GM23338 (cell line): ENCODE measurements at regions not wholly inside any gene's neighbourhood (a gene's known extent, or its start where the extent isn't known, plus 50 kb on each side); places are given as distances from the start of the nearest gene placed in this dataset.

Experiments
- ATAC-seq: fragments of 200-7000 bp; cut with Tn5 transposase; 3 replicates; pipeline ENCODE4 v1.9.1; 2020
- DNase-seq: peaks from one replicate; pipeline ENCODE4 v3.0.0-alpha.2; 2015; ENCODE audit warnings: low spot score
- H2AFZ ChIP-seq: fragments of 200-600 bp; sonication (generic); 2 replicates; pipeline ENCODE4 v1.8.0; 2016; ENCODE audit warnings: antibody characterized with exemption, mild to moderate bottlenecking, moderate library complexity
- H3F3A ChIP-seq: fragments of 200-600 bp; sonication (generic); replicated peaks from 2 replicates; pipeline ENCODE4 v1.8.0; 2017; ENCODE audit warnings: antibody characterized with exemption, mixed run types, low read depth
- H3K27ac ChIP-seq: fragments of 200-600 bp; sonication (generic); 2 replicates; pipeline ENCODE4 v1.6.1; 2016; ENCODE audit warnings: low read depth
- H3K27me3 ChIP-seq: fragments of 200-600 bp; sonication (generic); 2 replicates; pipeline ENCODE4 v1.8.0; 2016; ENCODE audit warnings: mild to moderate bottlenecking, mixed run types, moderate library complexity; ENCODE audit not compliant: insufficient read depth
- H3K36me3 ChIP-seq: fragments of 200-600 bp; sonication (generic); 2 replicates; pipeline ENCODE4 v1.8.0; 2016; ENCODE audit warnings: mild to moderate bottlenecking; ENCODE audit not compliant: insufficient read depth
- H3K4me1 ChIP-seq: fragments of 200-600 bp; sonication (generic); 2 replicates; pipeline ENCODE4 v1.8.0; 2016; ENCODE audit warnings: mild to moderate bottlenecking, moderate library complexity; ENCODE audit not compliant: insufficient read depth
- H3K4me2 ChIP-seq: fragments of 200-600 bp; sonication (generic); 2 replicates; pipeline ENCODE4 v1.7.1; 2017; ENCODE audit warnings: mixed run types
- H3K4me3 ChIP-seq: fragments of 200-600 bp; sonication (generic); 2 replicates; pipeline ENCODE4 v1.6.1; 2016; ENCODE audit warnings: mixed run types
- H3K79me2 ChIP-seq: fragments of 200-600 bp; sonication (generic); replicated peaks from 2 replicates; pipeline ENCODE4 v1.8.0; 2017; ENCODE audit warnings: mild to moderate bottlenecking; ENCODE audit not compliant: insufficient read depth
- H3K9me2 ChIP-seq: fragments of 200-600 bp; sonication (generic); 2 replicates; pipeline ENCODE4 v1.8.0; 2017; ENCODE audit not compliant: insufficient read depth
- H4K20me1 ChIP-seq: fragments of 200-600 bp; sonication (generic); replicated peaks from 2 replicates; pipeline ENCODE4 v1.8.0; 2017; ENCODE audit warnings: mild to moderate bottlenecking; ENCODE audit not compliant: insufficient read depth
- H3K27ac Mint-ChIP-seq: 2 replicates; pipeline ENCODE4 v1.8.0; 2020; ENCODE audit warnings: inconsistent platforms, mild to moderate bottlenecking, moderate library complexity, mixed read lengths
- H3K27me3 Mint-ChIP-seq: 3 replicates; pipeline ENCODE4 v1.8.0; 2022; ENCODE audit warnings: low read depth, mild to moderate bottlenecking, moderate library complexity, mixed read lengths, inconsistent platforms; ENCODE audit not compliant: insufficient read depth, poor library complexity
- H3K36me3 Mint-ChIP-seq: 3 replicates; pipeline ENCODE4 v1.8.0; 2021; ENCODE audit warnings: low read depth, mild to moderate bottlenecking, inconsistent platforms, moderate library complexity, mixed read lengths
- H3K4me1 Mint-ChIP-seq: 3 replicates; pipeline ENCODE4 v1.8.0; 2020; ENCODE audit warnings: mild to moderate bottlenecking, inconsistent platforms, mixed read lengths
- H3K4me3 Mint-ChIP-seq: 3 replicates; pipeline ENCODE4 v1.8.0; 2021; ENCODE audit warnings: moderate library complexity, mild to moderate bottlenecking, inconsistent platforms, mixed read lengths
- H3K9me3 Mint-ChIP-seq: 3 replicates; pipeline ENCODE4 v1.8.0; 2020; ENCODE audit warnings: moderate library complexity, mild to moderate bottlenecking, inconsistent platforms, mixed read lengths
- CREB1 ChIP-seq: fragments of 250-450 bp; sonication (Bioruptor Pico); IDR thresholded peaks from 2 replicates; pipeline ENCODE4 v1.5.0; 2020; ENCODE audit warnings: low read depth, mild to moderate bottlenecking, moderate library complexity
- JUNB ChIP-seq: IDR thresholded peaks from one replicate; pipeline ENCODE4 v1.6.1; 2016; ENCODE audit warnings: antibody characterized with exemption; ENCODE audit not compliant: unreplicated experiment
- NANOG ChIP-seq: IDR thresholded peaks from 2 replicates; pipeline ENCODE4 v1.6.1; 2016; ENCODE audit warnings: antibody characterized with exemption, borderline replicate concordance
- REST ChIP-seq: IDR thresholded peaks from one replicate; pipeline ENCODE4 v1.6.1; 2018; ENCODE audit warnings: antibody characterized with exemption; ENCODE audit not compliant: unreplicated experiment
- ZNF114 ChIP-seq: fragments of 250-450 bp; sonication (Bioruptor Pico); IDR thresholded peaks from 2 replicates; pipeline ENCODE4 v1.5.0; 2020; ENCODE audit warnings: mild to moderate bottlenecking, moderate library complexity
- TF ChIP-seq, protein P1 (sequence below): fragments of 250-450 bp; sonication (Bioruptor Pico); IDR thresholded peaks from 2 replicates; pipeline ENCODE4 v1.5.0; 2020; ENCODE audit warnings: mild to moderate bottlenecking, moderate library complexity

- Histone ChIP-seq H3K79me2 (no peaks in the 10 kb centered on the region), H3K4me2 (no peak overlapping the region), H3K27ac (no peak overlapping the region), H3K9me2 (no peaks in the 10 kb centered on the region), H3K27me3 (no peaks in the 10 kb centered on the region), H3K4me3 (no peak overlapping the region), H2AFZ (no peak overlapping the region), H3K36me3 (no peaks in the 10 kb centered on the region), H4K20me1 (no peaks in the 10 kb centered on the region), H3K4me1 (peaks cover 9% of the 10 kb centered on the region), H3F3A (no peaks in the 10 kb centered on the region)
- H3K4me3 Mint-ChIP-seq = no peak overlapping the region
- no peaks in the 10 kb centered on the region for H3K27me3 Mint-ChIP-seq
- H3K9me3 Mint-ChIP-seq = no peaks in the 10 kb centered on the region
- H3K4me1 Mint-ChIP-seq = peaks cover 9% of the 10 kb centered on the region; the same call in 2 of the 3 replicates
- no peaks in the 10 kb centered on the region for H3K36me3 Mint-ChIP-seq
- TF ChIP-seq ZNF114 (CRISPR knock-in tag) (no peak), CREB1 (CRISPR knock-in tag) (no peak), NANOG (no peak), JUNB (no peak), REST (no peak)
- TF ChIP-seq, protein P1, sequence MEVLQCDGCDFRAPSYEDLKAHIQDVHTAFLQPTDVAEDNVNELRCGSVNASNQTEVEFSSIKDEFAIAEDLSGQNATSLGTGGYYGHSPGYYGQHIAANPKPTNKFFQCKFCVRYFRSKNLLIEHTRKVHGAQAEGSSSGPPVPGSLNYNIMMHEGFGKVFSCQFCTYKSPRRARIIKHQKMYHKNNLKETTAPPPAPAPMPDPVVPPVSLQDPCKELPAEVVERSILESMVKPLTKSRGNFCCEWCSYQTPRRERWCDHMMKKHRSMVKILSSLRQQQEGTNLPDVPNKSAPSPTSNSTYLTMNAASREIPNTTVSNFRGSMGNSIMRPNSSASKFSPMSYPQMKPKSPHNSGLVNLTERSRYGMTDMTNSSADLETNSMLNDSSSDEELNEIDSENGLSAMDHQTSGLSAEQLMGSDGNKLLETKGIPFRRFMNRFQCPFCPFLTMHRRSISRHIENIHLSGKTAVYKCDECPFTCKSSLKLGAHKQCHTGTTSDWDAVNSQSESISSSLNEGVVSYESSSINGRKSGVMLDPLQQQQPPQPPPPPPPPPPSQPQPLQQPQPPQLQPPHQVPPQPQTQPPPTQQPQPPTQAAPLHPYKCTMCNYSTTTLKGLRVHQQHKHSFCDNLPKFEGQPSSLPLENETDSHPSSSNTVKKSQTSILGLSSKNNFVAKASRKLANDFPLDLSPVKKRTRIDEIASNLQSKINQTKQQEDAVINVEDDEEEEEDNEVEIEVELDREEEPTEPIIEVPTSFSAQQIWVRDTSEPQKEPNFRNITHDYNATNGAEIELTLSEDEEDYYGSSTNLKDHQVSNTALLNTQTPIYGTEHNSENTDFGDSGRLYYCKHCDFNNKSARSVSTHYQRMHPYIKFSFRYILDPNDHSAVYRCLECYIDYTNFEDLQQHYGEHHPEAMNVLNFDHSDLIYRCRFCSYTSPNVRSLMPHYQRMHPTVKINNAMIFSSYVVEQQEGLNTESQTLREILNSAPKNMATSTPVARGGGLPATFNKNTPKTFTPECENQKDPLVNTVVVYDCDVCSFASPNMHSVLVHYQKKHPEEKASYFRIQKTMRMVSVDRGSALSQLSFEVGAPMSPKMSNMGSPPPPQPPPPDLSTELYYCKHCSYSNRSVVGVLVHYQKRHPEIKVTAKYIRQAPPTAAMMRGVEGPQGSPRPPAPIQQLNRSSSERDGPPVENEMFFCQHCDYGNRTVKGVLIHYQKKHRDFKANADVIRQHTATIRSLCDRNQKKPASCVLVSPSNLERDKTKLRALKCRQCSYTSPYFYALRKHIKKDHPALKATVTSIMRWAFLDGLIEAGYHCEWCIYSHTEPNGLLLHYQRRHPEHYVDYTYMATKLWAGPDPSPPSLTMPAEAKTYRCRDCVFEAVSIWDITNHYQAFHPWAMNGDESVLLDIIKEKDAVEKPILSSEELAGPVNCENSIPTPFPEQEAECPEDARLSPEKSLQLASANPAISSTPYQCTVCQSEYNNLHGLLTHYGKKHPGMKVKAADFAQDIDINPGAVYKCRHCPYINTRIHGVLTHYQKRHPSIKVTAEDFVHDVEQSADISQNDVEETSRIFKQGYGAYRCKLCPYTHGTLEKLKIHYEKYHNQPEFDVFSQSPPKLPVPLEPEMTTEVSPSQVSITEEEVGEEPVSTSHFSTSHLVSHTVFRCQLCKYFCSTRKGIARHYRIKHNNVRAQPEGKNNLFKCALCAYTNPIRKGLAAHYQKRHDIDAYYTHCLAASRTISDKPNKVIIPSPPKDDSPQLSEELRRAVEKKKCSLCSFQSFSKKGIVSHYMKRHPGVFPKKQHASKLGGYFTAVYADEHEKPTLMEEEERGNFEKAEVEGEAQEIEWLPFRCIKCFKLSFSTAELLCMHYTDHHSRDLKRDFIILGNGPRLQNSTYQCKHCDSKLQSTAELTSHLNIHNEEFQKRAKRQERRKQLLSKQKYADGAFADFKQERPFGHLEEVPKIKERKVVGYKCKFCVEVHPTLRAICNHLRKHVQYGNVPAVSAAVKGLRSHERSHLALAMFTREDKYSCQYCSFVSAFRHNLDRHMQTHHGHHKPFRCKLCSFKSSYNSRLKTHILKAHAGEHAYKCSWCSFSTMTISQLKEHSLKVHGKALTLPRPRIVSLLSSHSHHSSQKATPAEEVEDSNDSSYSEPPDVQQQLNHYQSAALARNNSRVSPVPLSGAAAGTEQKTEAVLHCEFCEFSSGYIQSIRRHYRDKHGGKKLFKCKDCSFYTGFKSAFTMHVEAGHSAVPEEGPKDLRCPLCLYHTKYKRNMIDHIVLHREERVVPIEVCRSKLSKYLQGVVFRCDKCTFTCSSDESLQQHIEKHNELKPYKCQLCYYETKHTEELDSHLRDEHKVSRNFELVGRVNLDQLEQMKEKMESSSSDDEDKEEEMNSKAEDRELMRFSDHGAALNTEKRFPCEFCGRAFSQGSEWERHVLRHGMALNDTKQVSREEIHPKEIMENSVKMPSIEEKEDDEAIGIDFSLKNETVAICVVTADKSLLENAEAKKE = no peak
- ATAC-seq = no peak
- no peak overlapping the region for H3K27ac Mint-ChIP-seq
- no peak for DNase-seq
Measured at GRCh38 chr2:67313536-67313935, 83.6 kb upstream of the ETAA1 start.
